ENCODE measurements at regions not wholly inside any gene's neighbourhood (a gene's known extent, or its start where the extent isn't known, plus 50 kb on each side); places are given as distances from the start of the nearest gene placed in this dataset.

DNA sequence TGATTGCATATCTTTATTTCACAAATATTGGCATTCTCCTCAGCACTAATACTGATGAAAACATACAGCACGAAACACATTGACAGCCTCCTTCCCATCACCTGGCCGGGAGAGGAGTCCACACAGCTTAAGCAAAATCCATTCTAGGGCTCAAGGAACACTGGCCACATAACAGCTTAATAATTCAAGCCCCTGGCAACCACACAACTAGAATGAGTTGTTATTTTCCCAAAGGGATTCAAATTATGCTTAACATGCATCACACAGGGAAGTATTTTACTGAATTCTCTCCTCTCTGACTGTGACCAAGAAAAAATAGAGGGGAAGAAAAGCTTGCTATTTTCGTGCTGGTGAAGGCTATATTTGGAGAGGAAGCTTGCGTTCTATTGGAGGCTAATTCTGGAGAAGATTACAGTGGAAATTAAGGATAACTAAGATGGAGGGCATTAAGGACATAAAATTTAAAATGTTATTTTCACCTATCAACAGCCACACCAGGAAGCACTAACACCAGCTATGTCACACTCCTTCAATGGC, 198.5 kb downstream of the ADGRG6 start:
- no peak for DNase-seq (ENCODE audit: low spot score)

DNA sequence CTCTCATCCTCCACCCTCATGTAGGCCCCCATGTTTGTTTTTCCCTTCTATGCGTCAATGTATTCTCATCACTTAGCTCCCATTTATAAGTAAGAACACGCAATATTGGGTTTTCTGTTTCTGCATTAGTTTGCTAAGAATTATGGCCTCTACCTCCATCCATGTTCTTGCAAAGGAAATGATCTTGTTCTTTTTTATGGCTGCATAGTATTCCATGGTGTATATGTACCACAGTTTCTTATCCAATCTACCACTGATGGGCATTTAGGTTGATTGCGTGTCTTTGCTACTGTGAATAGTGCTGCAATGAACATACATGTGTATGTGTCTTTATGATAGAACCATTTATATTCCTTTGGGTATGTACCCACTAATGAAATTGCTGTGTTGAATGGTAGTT, 200.0 kb downstream of the ADGRG6 start:
- no peak for DNase-seq (ENCODE audit: low spot score)

GRCh38 chr6:142507065-142507464, 205.3 kb downstream of the ADGRG6 start:
- no peak for DNase-seq (ENCODE audit: low spot score)

- no peak for DNase-seq (ENCODE audit: low spot score)
Observed at GRCh38 chr6:142510211-142510610, 208.4 kb downstream of the ADGRG6 start.

- DNase-seq (ENCODE audit: low spot score) = no peak
Observed at GRCh38 chr6:142518126-142518525, 216.3 kb downstream of the ADGRG6 start.

GRCh38 chr6:142518761-142519160, 217.0 kb downstream of the ADGRG6 start:
- no peak for DNase-seq (ENCODE audit: low spot score)

DNA sequence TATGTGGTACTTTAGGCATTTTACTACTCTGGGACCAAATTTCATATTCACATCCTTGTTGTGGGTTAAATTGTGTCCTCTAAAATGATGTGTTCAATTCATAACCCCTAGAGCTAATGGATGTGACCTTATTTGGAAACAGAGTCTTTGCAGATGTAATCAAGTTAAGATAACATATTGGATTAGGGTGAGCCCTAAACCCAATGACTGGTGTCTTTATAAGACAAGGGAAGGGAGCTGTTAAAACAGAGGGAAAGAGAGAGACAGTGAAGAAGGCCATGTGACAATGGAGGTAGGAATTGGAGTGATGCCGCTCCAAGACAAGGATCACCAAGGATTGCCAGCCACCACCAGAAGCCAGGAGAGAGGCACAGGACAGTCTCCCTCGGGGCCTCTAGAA, 220.0 kb downstream of the ADGRG6 start:
- DNase-seq (ENCODE audit: low spot score) = no peak

GRCh38 chr6:142523515-142524375, 221.9 kb downstream of the ADGRG6 start:
- peak; percentile 10 for DNase-seq (ENCODE audit: low spot score)

GRCh38 chr6:142530566-142530965, 228.8 kb downstream of the ADGRG6 start:
- DNase-seq (ENCODE audit: low spot score) = no peak

DNA sequence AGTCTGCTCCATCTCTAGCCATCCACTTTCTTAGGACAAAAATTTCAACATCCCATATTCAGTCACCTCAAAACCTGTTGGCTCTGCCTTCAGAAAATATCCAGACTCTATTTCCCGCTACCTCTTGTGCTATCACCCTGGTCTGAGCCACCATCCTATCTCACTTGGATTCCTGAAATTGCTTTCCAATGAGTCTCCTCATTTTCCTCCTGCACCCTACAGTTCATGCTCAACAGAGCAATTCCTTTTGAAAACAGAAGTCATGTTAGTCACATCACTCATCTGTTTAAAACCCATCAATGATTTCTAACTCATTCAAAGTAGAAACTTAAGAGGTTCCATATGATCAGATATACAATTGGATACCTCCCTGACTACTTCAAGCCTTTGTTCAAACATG, 229.9 kb downstream of the ADGRG6 start:
- DNase-seq (ENCODE audit: low spot score) = no peak

DNA sequence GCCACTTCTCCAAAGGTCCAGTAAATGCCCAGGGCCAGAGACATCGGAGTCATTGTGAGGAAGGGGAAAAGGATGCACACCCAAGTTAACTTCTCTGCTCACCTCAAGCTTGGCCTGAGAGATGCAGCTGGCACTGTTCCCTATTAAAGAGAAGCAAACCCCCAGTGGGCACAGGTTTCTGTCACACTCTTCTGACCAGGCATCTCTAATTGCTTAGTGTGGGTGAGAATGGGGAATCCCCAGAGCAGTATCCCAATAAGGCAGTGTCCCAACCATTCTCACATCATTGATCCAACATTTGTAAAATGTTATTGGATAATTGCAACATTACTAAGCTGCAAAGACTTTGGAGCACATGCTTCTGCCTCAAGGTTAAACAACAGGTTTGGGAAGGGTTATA, 232.3 kb downstream of the ADGRG6 start:
- no peak for DNase-seq (ENCODE audit: low spot score)

- no peak for DNase-seq (ENCODE audit: low spot score)
Observed at GRCh38 chr6:142534484-142534883, 232.7 kb downstream of the ADGRG6 start.

DNA sequence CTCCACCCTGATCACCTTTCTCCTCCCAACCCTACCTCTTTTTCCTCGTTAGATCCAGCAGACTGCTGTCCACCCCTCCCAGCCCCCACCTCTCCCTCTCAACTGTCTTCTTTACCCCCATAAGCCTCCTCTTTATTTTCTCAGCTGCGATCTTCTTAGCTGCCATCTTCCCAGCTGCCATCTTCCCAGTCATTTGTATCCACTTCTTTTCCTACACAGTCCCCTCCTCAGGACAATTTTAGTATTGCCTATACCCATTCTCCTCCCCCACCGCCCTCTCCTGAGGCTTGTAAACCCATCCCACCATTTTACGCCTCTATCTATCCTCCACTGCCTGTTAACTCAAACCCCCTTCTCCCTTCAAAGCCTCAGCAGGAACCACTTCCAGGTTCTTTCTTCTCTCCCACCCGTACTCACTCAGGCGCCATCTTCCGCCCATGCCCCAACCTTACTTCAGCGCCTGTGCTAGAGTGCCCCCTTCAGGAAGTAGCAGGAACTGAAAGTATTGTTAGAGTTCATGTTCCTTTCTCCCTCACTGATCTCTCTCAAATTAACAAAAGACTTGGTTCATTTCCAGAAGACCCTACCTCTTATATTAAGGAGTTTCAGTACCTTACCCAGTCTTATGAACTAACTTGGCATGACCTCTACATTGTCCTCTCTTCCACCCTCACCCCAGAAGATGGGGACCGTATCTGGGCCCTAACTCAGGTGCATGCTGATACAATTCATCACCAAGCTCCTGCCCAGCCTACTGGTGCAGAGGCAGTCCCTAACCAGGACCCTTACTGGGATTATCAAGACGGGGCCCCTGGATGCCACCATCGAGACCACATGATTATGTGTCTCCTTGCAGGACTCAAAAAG, 236.0 kb downstream of the ADGRG6 start:
- DNase-seq (ENCODE audit: low spot score) = no peak

GRCh38 chr6:142542704-142543233, 241.0 kb downstream of the ADGRG6 start:
- DNase-seq (ENCODE audit: low spot score) = no peak

- no peak for DNase-seq (ENCODE audit: low spot score)
Observed at GRCh38 chr6:142543606-142544005, 241.8 kb downstream of the ADGRG6 start.

GRCh38 chr6:142544199-142544838, 242.5 kb downstream of the ADGRG6 start:
- no peak for DNase-seq (ENCODE audit: low spot score)

DNA sequence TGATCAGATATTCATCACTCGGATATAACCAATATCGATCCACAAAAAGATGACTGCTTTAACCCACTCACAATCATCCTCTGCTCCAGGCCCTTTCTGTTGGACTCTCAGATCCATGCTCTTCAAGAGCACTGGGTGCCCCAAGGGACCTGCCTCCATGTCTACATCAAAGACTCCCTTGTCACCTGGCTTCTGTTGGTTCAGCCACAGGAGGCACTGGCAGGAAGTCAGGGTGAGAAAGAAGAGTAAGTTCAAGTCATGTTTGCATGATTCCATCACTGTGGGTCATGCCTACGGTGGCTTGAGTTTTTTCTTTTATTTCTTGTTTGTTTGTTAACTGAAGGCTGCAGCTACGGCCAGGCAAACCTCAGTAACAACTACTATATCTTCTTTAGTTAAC, 243.3 kb downstream of the ADGRG6 start:
- DNase-seq (ENCODE audit: low spot score) = no peak

- no peak for DNase-seq (ENCODE audit: low spot score)
Observed at GRCh38 chr6:142548566-142548965, 246.8 kb downstream of the ADGRG6 start.

GRCh38 chr6:142550310-142551063, 248.7 kb downstream of the ADGRG6 start:
- DNase-seq (ENCODE audit: low spot score) = no peak

GRCh38 chr6:142551274-142551811, 249.5 kb downstream of the ADGRG6 start:
- DNase-seq (ENCODE audit: low spot score) = no peak

GRCh38 chr6:142558786-142559185, 257.0 kb downstream of the ADGRG6 start:
- no peak for DNase-seq (ENCODE audit: low spot score)

All from Ammon's horn (tissue), 1 donor.